IgD-negative memory B cell (primary cell): ENCODE measurements at regions not wholly inside any gene's neighbourhood (a gene's known extent, or its start where the extent isn't known, plus 50 kb on each side); places are given as distances from the start of the nearest gene placed in this dataset.
"Not testable (repeated sequence)": the region's sequence is repeated elsewhere in the genome, so short reads cannot be mapped to it uniquely, and the experiment has no call there.

Source experiments
- H3K27ac Mint-ChIP-seq, 3 donors: one replicate each; pipeline ENCODE4 v1.8.0; 2020 to 2022; ENCODE audit warnings: mild to moderate bottlenecking in 3 of 3, mixed read lengths in 3 of 3, moderate library complexity in 1 of 3
- H3K27me3 Mint-ChIP-seq: one replicate; pipeline ENCODE4 v1.8.0; 2021; ENCODE audit warnings: mixed read lengths
- H3K36me3 Mint-ChIP-seq: one replicate; pipeline ENCODE4 v1.8.0; 2020; ENCODE audit warnings: mild to moderate bottlenecking, mixed read lengths
- H3K4me1 Mint-ChIP-seq, 3 donors: one replicate each; pipeline ENCODE4 v1.8.0; 2020 to 2022; ENCODE audit warnings: mixed read lengths in 3 of 3, mild to moderate bottlenecking in 1 of 3
- H3K4me3 Mint-ChIP-seq, 4 donors: one replicate each; pipeline ENCODE4 v1.8.0; 2020 to 2022; ENCODE audit warnings: mild to moderate bottlenecking in 4 of 4, mixed read lengths in 4 of 4, moderate library complexity in 3 of 4
- H3K9me3 Mint-ChIP-seq, 3 donors: one replicate each; pipeline ENCODE4 v1.8.0; 2020 to 2021; ENCODE audit warnings: mixed read lengths in 3 of 3, mild to moderate bottlenecking in 1 of 3

GRCh38 chr15:34656005-34656796 is 72.8 kb upstream of the GOLGA8B start:
- Mint-ChIP-seq H3K4me3 (no peak overlapping the region), H3K27ac (no peak overlapping the region), H3K27me3 (peaks cover 11% of the 10 kb centered on the region), H3K4me1 (no peaks in the 10 kb centered on the region), H3K36me3 (no peaks in the 10 kb centered on the region), H3K9me3 (peaks cover 0 to 2% (median 0%) of the 10 kb centered on the region in 3 donors)

- Mint-ChIP-seq H3K4me1 (no peaks in the 10 kb centered on the region), H3K9me3 (peaks cover 0 to 2% (median 0%) of the 10 kb centered on the region in 3 donors), H3K4me3 (no peak overlapping the region), H3K27me3 (peaks cover 11% of the 10 kb centered on the region), H3K36me3 (no peaks in the 10 kb centered on the region), H3K27ac (no peak overlapping the region)
Observed at GRCh38 chr15:34655326-34655725, 71.9 kb upstream of the GOLGA8B start.

- Mint-ChIP-seq H3K27ac (no peak overlapping the region), H3K4me1 (no peaks in the 10 kb centered on the region), H3K27me3 (peaks cover 10% of the 10 kb centered on the region), H3K36me3 (no peaks in the 10 kb centered on the region), H3K9me3 (peaks cover 0 to 2% (median 0%) of the 10 kb centered on the region in 3 donors), H3K4me3 (no peak overlapping the region)
Observed at GRCh38 chr15:34654625-34655024, 71.2 kb upstream of the GOLGA8B start.

- peaks cover 8% of the 10 kb centered on the region for H3K27me3 Mint-ChIP-seq
- peaks cover 0 to 2% (median 0%) of the 10 kb centered on the region in 3 donors for H3K9me3 Mint-ChIP-seq
- no peak overlapping the region for H3K4me3 Mint-ChIP-seq
- H3K27ac Mint-ChIP-seq, result no peak overlapping the region
- H3K36me3 Mint-ChIP-seq, result no peaks in the 10 kb centered on the region
- H3K4me1 Mint-ChIP-seq, result no peaks in the 10 kb centered on the region
Observed at GRCh38 chr15:34653992-34654391, 70.5 kb upstream of the GOLGA8B start.

- H3K9me3 Mint-ChIP-seq, H3K4me3 Mint-ChIP-seq, H3K36me3 Mint-ChIP-seq, H3K27ac Mint-ChIP-seq, H3K27me3 Mint-ChIP-seq, H3K4me1 Mint-ChIP-seq: not testable (repeated sequence)
Observed at GRCh38 chr15:34653326-34653725, 69.9 kb upstream of the GOLGA8B start.

GRCh38 chr15:34652726-34653033 is 69.2 kb upstream of the GOLGA8B start:
- no peaks in the 10 kb centered on the region for H3K4me1 Mint-ChIP-seq
- H3K27ac Mint-ChIP-seq, result no peak overlapping the region
- peaks cover 6% of the 10 kb centered on the region for H3K27me3 Mint-ChIP-seq
- H3K9me3 Mint-ChIP-seq, result peaks cover 0 to 2% (median 0%) of the 10 kb centered on the region in 3 donors
- H3K4me3 Mint-ChIP-seq, result no peak overlapping the region
- no peaks in the 10 kb centered on the region for H3K36me3 Mint-ChIP-seq

GRCh38 chr15:34651997-34652725 is 68.7 kb upstream of the GOLGA8B start:
- H3K9me3 Mint-ChIP-seq, result peaks cover 0 to 2% (median 0%) of the 10 kb centered on the region in 3 donors
- no peaks in the 10 kb centered on the region for H3K4me1 Mint-ChIP-seq
- peaks cover 6% of the 10 kb centered on the region for H3K27me3 Mint-ChIP-seq
- no peaks in the 10 kb centered on the region for H3K36me3 Mint-ChIP-seq
- H3K4me3 Mint-ChIP-seq, result no peak overlapping the region
- H3K27ac Mint-ChIP-seq, result no peak overlapping the region

GRCh38 chr15:34650177-34650576 is 66.7 kb upstream of the GOLGA8B start:
- H3K27ac Mint-ChIP-seq, result no peak overlapping the region
- no peaks in the 10 kb centered on the region for H3K36me3 Mint-ChIP-seq
- H3K9me3 Mint-ChIP-seq, result peaks cover 0 to 2% (median 0%) of the 10 kb centered on the region in 3 donors
- H3K4me1 Mint-ChIP-seq, result no peaks in the 10 kb centered on the region
- H3K4me3 Mint-ChIP-seq, result no peak overlapping the region
- peaks cover 3% of the 10 kb centered on the region for H3K27me3 Mint-ChIP-seq

GRCh38 chr15:34648294-34648631 is 64.8 kb upstream of the GOLGA8B start:
- no peaks in the 10 kb centered on the region for H3K4me1 Mint-ChIP-seq
- H3K9me3 Mint-ChIP-seq, result peaks cover 0 to 4% (median 2%) of the 10 kb centered on the region in 3 donors
- no peaks in the 10 kb centered on the region for H3K36me3 Mint-ChIP-seq
- H3K27ac Mint-ChIP-seq, result no peak overlapping the region
- H3K4me3 Mint-ChIP-seq, result no peak overlapping the region
- H3K27me3 Mint-ChIP-seq, result peaks cover 3% of the 10 kb centered on the region

- no peak overlapping the region for H3K27ac Mint-ChIP-seq
- no peak overlapping the region for H3K4me3 Mint-ChIP-seq
- H3K9me3 Mint-ChIP-seq, result peaks cover 0 to 4% (median 2%) of the 10 kb centered on the region in 3 donors
- no peaks in the 10 kb centered on the region for H3K4me1 Mint-ChIP-seq
- no peaks in the 10 kb centered on the region for H3K36me3 Mint-ChIP-seq
- peaks cover 5% of the 10 kb centered on the region for H3K27me3 Mint-ChIP-seq
Observed at GRCh38 chr15:34647569-34648293, 64.3 kb upstream of the GOLGA8B start.

GRCh38 chr15:34646918-34647317 is 63.5 kb upstream of the GOLGA8B start:
- H3K27ac Mint-ChIP-seq, result no peak overlapping the region
- H3K4me3 Mint-ChIP-seq, result no peak overlapping the region
- peaks cover 5% of the 10 kb centered on the region for H3K27me3 Mint-ChIP-seq
- H3K9me3 Mint-ChIP-seq, result peaks cover 0 to 4% (median 0%) of the 10 kb centered on the region in 3 donors
- no peaks in the 10 kb centered on the region for H3K36me3 Mint-ChIP-seq
- H3K4me1 Mint-ChIP-seq, result no peaks in the 10 kb centered on the region

GRCh38 chr15:34644851-34645250 is 61.4 kb upstream of the GOLGA8B start:
- Mint-ChIP-seq H3K27ac (no peak overlapping the region), H3K36me3 (no peaks in the 10 kb centered on the region), H3K4me3 (no peak overlapping the region), H3K9me3 (peaks cover 0 to 4% (median 0%) of the 10 kb centered on the region in 3 donors), H3K4me1 (no peaks in the 10 kb centered on the region), H3K27me3 (peaks cover 5% of the 10 kb centered on the region)

- Mint-ChIP-seq H3K27ac (no peak overlapping the region), H3K36me3 (no peaks in the 10 kb centered on the region), H3K9me3 (peaks cover 0 to 4% (median 0%) of the 10 kb centered on the region in 3 donors), H3K27me3 (peaks cover 5% of the 10 kb centered on the region), H3K4me3 (no peak overlapping the region), H3K4me1 (no peaks in the 10 kb centered on the region)
Observed at GRCh38 chr15:34644061-34644460, 60.6 kb upstream of the GOLGA8B start.

- Mint-ChIP-seq H3K36me3 (no peaks in the 10 kb centered on the region), H3K4me3 (no peak overlapping the region), H3K27me3 (peaks cover 5% of the 10 kb centered on the region), H3K27ac (no peak overlapping the region), H3K9me3 (peaks cover 0 to 4% (median 0%) of the 10 kb centered on the region in 3 donors), H3K4me1 (no peaks in the 10 kb centered on the region)
Observed at GRCh38 chr15:34642247-34642646, 58.8 kb upstream of the GOLGA8B start.

GRCh38 chr15:34640661-34641060 is 57.2 kb upstream of the GOLGA8B start:
- Mint-ChIP-seq H3K36me3 (no peaks in the 10 kb centered on the region), H3K27ac (no peak overlapping the region), H3K27me3 (peaks cover 2% of the 10 kb centered on the region), H3K9me3 (peaks cover 0 to 4% (median 0%) of the 10 kb centered on the region in 3 donors), H3K4me1 (no peaks in the 10 kb centered on the region), H3K4me3 (no peak overlapping the region)
